WTC11 (cell line): ENCODE measurements at regions not wholly inside any gene's neighbourhood (a gene's known extent, or its start where the extent isn't known, plus 50 kb on each side); places are given as distances from the start of the nearest gene placed in this dataset.

Experiments
- ATAC-seq: fragments of 200-7000 bp; cut with Tn5 transposase; 2 replicates; pipeline ENCODE4 v1.10.0; 2021; ENCODE audit warnings: mild to moderate bottlenecking, moderate library complexity
- CTCF ChIA-PET: fragments of 300-600 bp; sonication (Branson Sonifier 250); formaldehyde crosslinking; loops from one replicate; lab custom pipeline; 2021; ENCODE audit warnings: antibody characterized with exemption; lab: Charles Lee
- POLR2A ChIA-PET: fragments of 350-600 bp; sonication (Branson Sonifier 250); formaldehyde crosslinking; loops from one replicate; lab custom pipeline; 2021; ENCODE audit warnings: antibody characterized with exemption; lab: Charles Lee
- DNase-seq: peaks from one replicate; pipeline ENCODE4 v3.0.0; 2021; ENCODE audit warnings: low spot score
- H3K27ac Mint-ChIP-seq: 2 replicates; pipeline ENCODE4 v1.8.0; 2021; ENCODE audit warnings: mixed read lengths
- H3K27me3 Mint-ChIP-seq: 2 replicates; pipeline ENCODE4 v1.8.0; 2021; ENCODE audit warnings: low read depth, mild to moderate bottlenecking, moderate library complexity, mixed read lengths
- H3K36me3 Mint-ChIP-seq: 2 replicates; pipeline ENCODE4 v1.8.0; 2021; ENCODE audit warnings: mixed read lengths
- H3K4me1 Mint-ChIP-seq: 2 replicates; pipeline ENCODE4 v1.8.0; 2022; ENCODE audit warnings: mixed read lengths
- H3K4me3 Mint-ChIP-seq: 2 replicates; pipeline ENCODE4 v1.8.0; 2021; ENCODE audit warnings: mild to moderate bottlenecking, moderate library complexity, mixed read lengths
- H3K9me3 Mint-ChIP-seq: 2 replicates; pipeline ENCODE4 v1.8.0; 2021; ENCODE audit warnings: mixed read lengths
- GRHL2 ChIP-seq: fragments of 250-450 bp; sonication (Bioruptor Pico); IDR thresholded peaks from 2 replicates; pipeline ENCODE4 v1.8.0; 2022; ENCODE audit warnings: mild to moderate bottlenecking, moderate library complexity; ENCODE audit not compliant: insufficient replicate concordance, severe bottlenecking
- JUN ChIP-seq: sonication (generic); formaldehyde crosslinking; IDR thresholded peaks from 2 replicates; pipeline ENCODE4 v1.8.0; 2023; ENCODE audit warnings: mild to moderate bottlenecking, missing genetic modification reagents
- NFYB ChIP-seq: sonication (generic); formaldehyde crosslinking; conservative IDR thresholded peaks from 2 replicates; pipeline ENCODE4 v1.8.0; 2022; ENCODE audit warnings: low read depth, missing genetic modification reagents
- NR1H2 ChIP-seq: sonication (generic); formaldehyde crosslinking; IDR thresholded peaks from 2 replicates; pipeline ENCODE4 v1.9.0; 2021; ENCODE audit warnings: mild to moderate bottlenecking, moderate library complexity, missing genetic modification reagents
- NR2C2 ChIP-seq: sonication (generic); formaldehyde crosslinking; IDR thresholded peaks from 2 replicates; pipeline ENCODE4 v1.8.0; 2022; ENCODE audit warnings: mild to moderate bottlenecking, missing genetic modification reagents
- OVOL2 ChIP-seq: fragments of 250-450 bp; sonication (Bioruptor Pico); IDR thresholded peaks from 2 replicates; pipeline ENCODE4 v1.9.0; 2021; ENCODE audit warnings: mild to moderate bottlenecking, borderline replicate concordance
- PRRX2 ChIP-seq: fragments of 250-450 bp; sonication (Bioruptor Pico); IDR thresholded peaks from 2 replicates; pipeline ENCODE4 v1.8.0; 2021; ENCODE audit warnings: mild to moderate bottlenecking
- SMAD3 ChIP-seq: sonication (generic); formaldehyde crosslinking; IDR thresholded peaks from 2 replicates; pipeline ENCODE4 v1.8.0; 2022; ENCODE audit warnings: missing genetic modification reagents, mild to moderate bottlenecking, borderline replicate concordance
- SMAD4 ChIP-seq: sonication (generic); formaldehyde crosslinking; IDR thresholded peaks from 2 replicates; pipeline ENCODE4 v1.8.0; 2022; ENCODE audit warnings: mild to moderate bottlenecking, missing genetic modification reagents
- TP53 ChIP-seq: sonication (generic); formaldehyde crosslinking; IDR thresholded peaks from 2 replicates; pipeline ENCODE4 v1.8.1; 2023; ENCODE audit warnings: mild to moderate bottlenecking, missing genetic modification reagents
- ZBTB21 ChIP-seq: sonication (generic); formaldehyde crosslinking; IDR thresholded peaks from 2 replicates; pipeline ENCODE4 v1.8.1; 2023; ENCODE audit warnings: mild to moderate bottlenecking, missing genetic modification reagents, borderline replicate concordance
- ZNF263 ChIP-seq: sonication (generic); formaldehyde crosslinking; IDR thresholded peaks from 2 replicates; pipeline ENCODE4 v1.8.1; 2022; ENCODE audit warnings: low read depth, mild to moderate bottlenecking, moderate library complexity, missing genetic modification reagents
- ZNF317 ChIP-seq: sonication (generic); formaldehyde crosslinking; IDR thresholded peaks from 2 replicates; pipeline ENCODE4 v1.8.1; 2023; ENCODE audit warnings: low read depth, mild to moderate bottlenecking, moderate library complexity, missing genetic modification reagents, borderline replicate concordance
- ZNF396 ChIP-seq: fragments of 250-450 bp; sonication (Bioruptor Pico); IDR thresholded peaks from 2 replicates; pipeline ENCODE4 v1.8.0; 2021; ENCODE audit warnings: mild to moderate bottlenecking, moderate library complexity, borderline replicate concordance
- ZNF416 ChIP-seq: fragments of 250-450 bp; sonication (Bioruptor Pico); IDR thresholded peaks from 2 replicates; pipeline ENCODE4 v1.9.0; 2021; ENCODE audit warnings: mild to moderate bottlenecking, inconsistent platforms
- TF ChIP-seq, protein P1 (sequence below): sonication (generic); formaldehyde crosslinking; IDR thresholded peaks from 2 replicates; pipeline ENCODE4 v1.8.0; 2023; ENCODE audit warnings: missing genetic modification reagents
- TF ChIP-seq, protein P2 (sequence below): sonication (generic); formaldehyde crosslinking; IDR thresholded peaks from 2 replicates; pipeline ENCODE4 v1.8.1; 2023; ENCODE audit warnings: mild to moderate bottlenecking, missing genetic modification reagents
- TF ChIP-seq, protein P3 (sequence below): fragments of 250-450 bp; sonication (Bioruptor Pico); IDR thresholded peaks from 2 replicates; pipeline ENCODE4 v2.1.2; 2022; ENCODE audit warnings: mild to moderate bottlenecking, moderate library complexity
- TF ChIP-seq, protein P4 (sequence below): sonication (generic); formaldehyde crosslinking; IDR thresholded peaks from 2 replicates; pipeline ENCODE4 v1.8.1; 2022; ENCODE audit warnings: mild to moderate bottlenecking, missing genetic modification reagents, moderate library complexity, borderline replicate concordance
- TF ChIP-seq, protein P5 (sequence below): fragments of 250-450 bp; sonication (Bioruptor Pico); IDR thresholded peaks from 2 replicates; pipeline ENCODE4 v1.8.0; 2021; ENCODE audit warnings: mild to moderate bottlenecking
- TF ChIP-seq, protein P6 (sequence below): sonication (generic); formaldehyde crosslinking; IDR thresholded peaks from 2 replicates; pipeline ENCODE4 v1.8.1; 2023; ENCODE audit warnings: mild to moderate bottlenecking, missing genetic modification reagents, borderline replicate concordance
- TF ChIP-seq, protein P7 (sequence below): fragments of 250-450 bp; sonication (Bioruptor Pico); IDR thresholded peaks from 2 replicates; pipeline ENCODE4 v1.9.0; 2021; ENCODE audit warnings: mild to moderate bottlenecking

DNA sequence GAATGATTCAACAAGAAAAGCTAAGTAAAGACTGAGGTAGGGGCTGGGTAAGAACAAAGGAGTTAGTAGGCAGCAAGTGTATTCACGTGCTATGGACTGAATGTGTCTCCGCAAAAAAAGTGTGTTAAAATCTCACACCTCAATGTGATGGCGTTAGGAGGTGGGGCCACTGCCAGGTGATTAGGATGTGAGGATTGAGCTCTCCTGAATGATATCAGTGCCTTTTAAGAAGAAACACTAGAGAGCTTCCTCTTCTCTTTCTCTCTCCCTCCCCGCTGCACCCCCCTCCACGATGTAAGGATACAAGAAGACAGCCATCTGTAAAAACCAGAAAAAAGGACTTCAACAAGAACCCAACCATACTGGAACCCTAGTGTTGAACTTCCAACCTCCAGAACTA, 396.1 kb upstream of the PLXNA2 start:
- Mint-ChIP-seq H3K4me1 (peaks cover 21% of the 10 kb centered on the region), H3K4me3 (no peak overlapping the region), H3K27ac (no peak overlapping the region), H3K9me3 (peaks cover 20% of the 10 kb centered on the region), H3K36me3 (no peaks in the 10 kb centered on the region; the same call in 1 of the 2 replicates), H3K27me3 (no peaks in the 10 kb centered on the region)
- CTCF ChIA-PET: no interaction called here
- DNase-seq: no peak
- no peak for ATAC-seq
- POLR2A ChIA-PET: no interaction called here
- TF ChIP-seq, protein P1, sequence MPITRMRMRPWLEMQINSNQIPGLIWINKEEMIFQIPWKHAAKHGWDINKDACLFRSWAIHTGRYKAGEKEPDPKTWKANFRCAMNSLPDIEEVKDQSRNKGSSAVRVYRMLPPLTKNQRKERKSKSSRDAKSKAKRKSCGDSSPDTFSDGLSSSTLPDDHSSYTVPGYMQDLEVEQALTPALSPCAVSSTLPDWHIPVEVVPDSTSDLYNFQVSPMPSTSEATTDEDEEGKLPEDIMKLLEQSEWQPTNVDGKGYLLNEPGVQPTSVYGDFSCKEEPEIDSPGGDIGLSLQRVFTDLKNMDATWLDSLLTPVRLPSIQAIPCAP: no peak
- no peak for TF ChIP-seq ZBTB21 (CRISPR knock-in tag)
- TF ChIP-seq PRRX2 (CRISPR knock-in tag): no peak
- no peak for TF ChIP-seq SMAD4 (CRISPR knock-in tag)
- TF ChIP-seq, protein P2, sequence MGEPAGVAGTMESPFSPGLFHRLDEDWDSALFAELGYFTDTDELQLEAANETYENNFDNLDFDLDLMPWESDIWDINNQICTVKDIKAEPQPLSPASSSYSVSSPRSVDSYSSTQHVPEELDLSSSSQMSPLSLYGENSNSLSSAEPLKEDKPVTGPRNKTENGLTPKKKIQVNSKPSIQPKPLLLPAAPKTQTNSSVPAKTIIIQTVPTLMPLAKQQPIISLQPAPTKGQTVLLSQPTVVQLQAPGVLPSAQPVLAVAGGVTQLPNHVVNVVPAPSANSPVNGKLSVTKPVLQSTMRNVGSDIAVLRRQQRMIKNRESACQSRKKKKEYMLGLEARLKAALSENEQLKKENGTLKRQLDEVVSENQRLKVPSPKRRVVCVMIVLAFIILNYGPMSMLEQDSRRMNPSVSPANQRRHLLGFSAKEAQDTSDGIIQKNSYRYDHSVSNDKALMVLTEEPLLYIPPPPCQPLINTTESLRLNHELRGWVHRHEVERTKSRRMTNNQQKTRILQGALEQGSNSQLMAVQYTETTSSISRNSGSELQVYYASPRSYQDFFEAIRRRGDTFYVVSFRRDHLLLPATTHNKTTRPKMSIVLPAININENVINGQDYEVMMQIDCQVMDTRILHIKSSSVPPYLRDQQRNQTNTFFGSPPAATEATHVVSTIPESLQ (CRISPR knock-in tag): no peak
- TF ChIP-seq, protein P3, sequence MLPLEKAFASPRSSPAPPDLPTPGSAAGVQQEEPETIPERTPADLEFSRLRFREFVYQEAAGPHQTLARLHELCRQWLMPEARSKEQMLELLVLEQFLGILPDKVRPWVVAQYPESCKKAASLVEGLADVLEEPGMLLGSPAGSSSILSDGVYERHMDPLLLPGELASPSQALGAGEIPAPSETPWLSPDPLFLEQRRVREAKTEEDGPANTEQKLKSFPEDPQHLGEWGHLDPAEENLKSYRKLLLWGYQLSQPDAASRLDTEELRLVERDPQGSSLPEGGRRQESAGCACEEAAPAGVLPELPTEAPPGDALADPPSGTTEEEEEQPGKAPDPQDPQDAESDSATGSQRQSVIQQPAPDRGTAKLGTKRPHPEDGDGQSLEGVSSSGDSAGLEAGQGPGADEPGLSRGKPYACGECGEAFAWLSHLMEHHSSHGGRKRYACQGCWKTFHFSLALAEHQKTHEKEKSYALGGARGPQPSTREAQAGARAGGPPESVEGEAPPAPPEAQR (CRISPR knock-in tag): no peak
- no peak for TF ChIP-seq GRHL2 (CRISPR knock-in tag)
- no peak for TF ChIP-seq ZNF416 (CRISPR knock-in tag)
- TF ChIP-seq, protein P4, sequence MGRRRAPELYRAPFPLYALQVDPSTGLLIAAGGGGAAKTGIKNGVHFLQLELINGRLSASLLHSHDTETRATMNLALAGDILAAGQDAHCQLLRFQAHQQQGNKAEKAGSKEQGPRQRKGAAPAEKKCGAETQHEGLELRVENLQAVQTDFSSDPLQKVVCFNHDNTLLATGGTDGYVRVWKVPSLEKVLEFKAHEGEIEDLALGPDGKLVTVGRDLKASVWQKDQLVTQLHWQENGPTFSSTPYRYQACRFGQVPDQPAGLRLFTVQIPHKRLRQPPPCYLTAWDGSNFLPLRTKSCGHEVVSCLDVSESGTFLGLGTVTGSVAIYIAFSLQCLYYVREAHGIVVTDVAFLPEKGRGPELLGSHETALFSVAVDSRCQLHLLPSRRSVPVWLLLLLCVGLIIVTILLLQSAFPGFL (CRISPR knock-in tag): no peak
- no peak for TF ChIP-seq NR2C2 (CRISPR knock-in tag)
- no peak for TF ChIP-seq JUN (CRISPR knock-in tag)
- no peak for TF ChIP-seq TP53 (CRISPR knock-in tag)
- TF ChIP-seq ZNF317 (CRISPR knock-in tag): no peak
- TF ChIP-seq ZNF396 (CRISPR knock-in tag): no peak
- no peak for TF ChIP-seq NFYB (CRISPR knock-in tag)
- TF ChIP-seq NR1H2 (CRISPR knock-in tag): no peak

DNA sequence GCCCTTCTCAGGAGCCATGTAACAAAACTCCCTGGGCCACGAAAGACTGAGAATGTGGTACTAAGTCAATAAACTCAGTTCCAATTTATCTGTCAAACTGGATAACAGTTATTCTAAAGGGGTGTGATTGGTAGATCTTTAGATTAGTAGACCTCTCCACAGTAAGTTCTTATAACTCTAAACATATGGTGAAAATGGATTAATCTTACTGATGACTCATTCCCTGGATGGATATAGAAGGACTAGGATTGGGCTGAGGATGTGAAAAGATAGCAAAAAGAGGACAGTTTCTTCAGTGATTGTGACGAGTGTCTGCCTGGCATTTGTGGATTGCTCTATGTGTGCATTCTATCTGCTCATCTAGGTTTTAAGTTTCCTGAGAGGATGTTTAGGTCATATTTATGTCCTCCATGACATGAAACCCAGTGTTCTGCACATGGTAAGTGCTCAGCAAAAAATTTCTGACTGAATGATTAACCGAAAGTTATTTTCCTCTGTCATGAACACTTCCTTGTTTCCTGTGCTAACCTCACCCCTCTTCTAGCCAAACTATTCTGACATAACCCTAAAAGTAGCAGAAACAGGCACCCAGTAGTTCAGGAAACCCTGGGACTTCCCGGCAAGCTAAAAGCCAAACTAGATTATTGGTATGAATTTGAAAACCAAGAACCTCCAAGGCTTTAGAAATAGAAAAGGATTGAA, 397.5 kb upstream of the PLXNA2 start:
- H3K27me3 Mint-ChIP-seq: no peaks in the 10 kb centered on the region
- no peak for DNase-seq
- no peak for ATAC-seq
- H3K9me3 Mint-ChIP-seq: peaks cover 20% of the 10 kb centered on the region
- H3K4me3 Mint-ChIP-seq: no peak overlapping the region
- H3K36me3 Mint-ChIP-seq: no peaks in the 10 kb centered on the region; the same call in 1 of the 2 replicates
- ChIA-PET POLR2A (no interaction called here), CTCF (interaction anchor here (1.5 kb wide), 1 partner anchor 11 kb away, joined by 6 read pairs; no protein-coding TSS in a partner anchor)
- H3K4me1 Mint-ChIP-seq: peaks cover 24% of the 10 kb centered on the region
- H3K27ac Mint-ChIP-seq: no peak overlapping the region
- TF ChIP-seq, protein P5, sequence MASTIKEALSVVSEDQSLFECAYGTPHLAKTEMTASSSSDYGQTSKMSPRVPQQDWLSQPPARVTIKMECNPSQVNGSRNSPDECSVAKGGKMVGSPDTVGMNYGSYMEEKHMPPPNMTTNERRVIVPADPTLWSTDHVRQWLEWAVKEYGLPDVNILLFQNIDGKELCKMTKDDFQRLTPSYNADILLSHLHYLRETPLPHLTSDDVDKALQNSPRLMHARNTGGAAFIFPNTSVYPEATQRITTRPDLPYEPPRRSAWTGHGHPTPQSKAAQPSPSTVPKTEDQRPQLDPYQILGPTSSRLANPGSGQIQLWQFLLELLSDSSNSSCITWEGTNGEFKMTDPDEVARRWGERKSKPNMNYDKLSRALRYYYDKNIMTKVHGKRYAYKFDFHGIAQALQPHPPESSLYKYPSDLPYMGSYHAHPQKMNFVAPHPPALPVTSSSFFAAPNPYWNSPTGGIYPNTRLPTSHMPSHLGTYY (CRISPR knock-in tag): no peak
- TF ChIP-seq ZNF263 (CRISPR knock-in tag): no peak
- TF ChIP-seq, protein P6, sequence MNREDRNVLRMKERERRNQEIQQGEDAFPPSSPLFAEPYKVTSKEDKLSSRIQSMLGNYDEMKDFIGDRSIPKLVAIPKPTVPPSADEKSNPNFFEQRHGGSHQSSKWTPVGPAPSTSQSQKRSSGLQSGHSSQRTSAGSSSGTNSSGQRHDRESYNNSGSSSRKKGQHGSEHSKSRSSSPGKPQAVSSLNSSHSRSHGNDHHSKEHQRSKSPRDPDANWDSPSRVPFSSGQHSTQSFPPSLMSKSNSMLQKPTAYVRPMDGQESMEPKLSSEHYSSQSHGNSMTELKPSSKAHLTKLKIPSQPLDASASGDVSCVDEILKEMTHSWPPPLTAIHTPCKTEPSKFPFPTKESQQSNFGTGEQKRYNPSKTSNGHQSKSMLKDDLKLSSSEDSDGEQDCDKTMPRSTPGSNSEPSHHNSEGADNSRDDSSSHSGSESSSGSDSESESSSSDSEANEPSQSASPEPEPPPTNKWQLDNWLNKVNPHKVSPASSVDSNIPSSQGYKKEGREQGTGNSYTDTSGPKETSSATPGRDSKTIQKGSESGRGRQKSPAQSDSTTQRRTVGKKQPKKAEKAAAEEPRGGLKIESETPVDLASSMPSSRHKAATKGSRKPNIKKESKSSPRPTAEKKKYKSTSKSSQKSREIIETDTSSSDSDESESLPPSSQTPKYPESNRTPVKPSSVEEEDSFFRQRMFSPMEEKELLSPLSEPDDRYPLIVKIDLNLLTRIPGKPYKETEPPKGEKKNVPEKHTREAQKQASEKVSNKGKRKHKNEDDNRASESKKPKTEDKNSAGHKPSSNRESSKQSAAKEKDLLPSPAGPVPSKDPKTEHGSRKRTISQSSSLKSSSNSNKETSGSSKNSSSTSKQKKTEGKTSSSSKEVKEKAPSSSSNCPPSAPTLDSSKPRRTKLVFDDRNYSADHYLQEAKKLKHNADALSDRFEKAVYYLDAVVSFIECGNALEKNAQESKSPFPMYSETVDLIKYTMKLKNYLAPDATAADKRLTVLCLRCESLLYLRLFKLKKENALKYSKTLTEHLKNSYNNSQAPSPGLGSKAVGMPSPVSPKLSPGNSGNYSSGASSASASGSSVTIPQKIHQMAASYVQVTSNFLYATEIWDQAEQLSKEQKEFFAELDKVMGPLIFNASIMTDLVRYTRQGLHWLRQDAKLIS: no peak
- TF ChIP-seq SMAD3: no peak
- TF ChIP-seq, protein P7, sequence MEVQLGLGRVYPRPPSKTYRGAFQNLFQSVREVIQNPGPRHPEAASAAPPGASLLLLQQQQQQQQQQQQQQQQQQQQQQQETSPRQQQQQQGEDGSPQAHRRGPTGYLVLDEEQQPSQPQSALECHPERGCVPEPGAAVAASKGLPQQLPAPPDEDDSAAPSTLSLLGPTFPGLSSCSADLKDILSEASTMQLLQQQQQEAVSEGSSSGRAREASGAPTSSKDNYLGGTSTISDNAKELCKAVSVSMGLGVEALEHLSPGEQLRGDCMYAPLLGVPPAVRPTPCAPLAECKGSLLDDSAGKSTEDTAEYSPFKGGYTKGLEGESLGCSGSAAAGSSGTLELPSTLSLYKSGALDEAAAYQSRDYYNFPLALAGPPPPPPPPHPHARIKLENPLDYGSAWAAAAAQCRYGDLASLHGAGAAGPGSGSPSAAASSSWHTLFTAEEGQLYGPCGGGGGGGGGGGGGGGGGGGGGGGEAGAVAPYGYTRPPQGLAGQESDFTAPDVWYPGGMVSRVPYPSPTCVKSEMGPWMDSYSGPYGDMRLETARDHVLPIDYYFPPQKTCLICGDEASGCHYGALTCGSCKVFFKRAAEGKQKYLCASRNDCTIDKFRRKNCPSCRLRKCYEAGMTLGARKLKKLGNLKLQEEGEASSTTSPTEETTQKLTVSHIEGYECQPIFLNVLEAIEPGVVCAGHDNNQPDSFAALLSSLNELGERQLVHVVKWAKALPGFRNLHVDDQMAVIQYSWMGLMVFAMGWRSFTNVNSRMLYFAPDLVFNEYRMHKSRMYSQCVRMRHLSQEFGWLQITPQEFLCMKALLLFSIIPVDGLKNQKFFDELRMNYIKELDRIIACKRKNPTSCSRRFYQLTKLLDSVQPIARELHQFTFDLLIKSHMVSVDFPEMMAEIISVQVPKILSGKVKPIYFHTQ (CRISPR knock-in tag): no peak
- no peak for TF ChIP-seq OVOL2 (CRISPR knock-in tag)
